GM13976 (cell line): ENCODE measurements at regions not wholly inside any gene's neighbourhood (a gene's known extent, or its start where the extent isn't known, plus 50 kb on each side); places are given as distances from the start of the nearest gene placed in this dataset.

ENCODE experiments used
- DNase-seq: peaks from one replicate; pipeline ENCODE4 v3.0.0; 2012; ENCODE audit warnings: low spot score
- in situ Hi-C: fragments of 300-500 bp; cut with MboI; formaldehyde crosslinking; loops from one replicate; pipeline ENCODE4 v1.12.0; 2022; ENCODE audit warnings: low sequenced_read_pairs, mixed read lengths, inconsistent platforms; ENCODE audit not compliant: unreplicated experiment
- TF ChIP-seq, protein P1 (sequence below): IDR thresholded peaks from 2 replicates; pipeline ENCODE4 v1.5.1; 2012; ENCODE audit warnings: borderline replicate concordance, mild to moderate bottlenecking; ENCODE audit not compliant: insufficient read depth; ENCODE audit errors: extremely low read depth, missing control alignments, control extremely low read depth

DNA sequence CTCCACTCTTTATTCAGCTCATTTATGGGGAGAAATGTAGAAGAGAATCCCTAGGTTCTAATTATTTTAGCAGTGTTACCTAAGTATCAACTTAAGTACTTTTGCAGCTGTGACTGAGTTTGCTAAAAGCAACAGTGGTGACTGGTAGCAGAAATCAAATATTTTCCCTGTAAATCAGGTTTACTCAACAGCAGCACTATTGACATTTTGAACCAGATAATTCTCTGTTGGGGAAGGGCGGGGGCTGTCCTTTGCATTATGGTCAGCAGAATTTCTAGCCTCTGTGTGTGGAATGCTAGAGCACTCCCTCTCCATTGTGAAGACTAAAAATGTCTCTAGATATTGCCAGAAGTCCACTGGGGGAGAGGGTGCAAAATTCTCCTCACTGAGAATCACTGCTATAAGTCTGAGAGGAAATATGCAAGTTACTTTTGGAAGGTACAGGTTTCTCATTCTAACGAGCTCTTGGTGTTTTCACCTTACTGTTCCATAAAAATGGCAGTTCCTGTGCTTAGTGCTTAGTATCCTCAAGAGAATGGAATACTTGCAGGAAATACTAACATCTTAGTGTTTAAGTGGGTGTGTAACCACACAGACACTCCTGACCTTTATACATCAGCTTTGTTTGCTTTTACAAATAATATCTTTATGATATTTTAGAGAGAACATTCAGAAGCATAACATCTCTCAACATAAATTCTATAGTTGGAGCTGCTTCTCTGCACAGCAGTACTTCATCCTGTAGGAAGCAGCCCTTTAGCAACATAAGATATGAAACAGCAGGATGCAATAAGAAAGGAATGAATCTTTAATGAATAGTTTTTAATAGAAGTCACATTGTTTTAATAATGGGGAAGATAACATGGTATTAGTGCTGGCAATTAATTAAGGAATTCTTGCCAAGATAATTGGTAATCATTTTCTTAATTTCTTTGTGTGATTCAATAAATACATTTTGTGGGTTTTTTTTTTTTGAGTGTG, 246.5 kb upstream of the GOLIM4 start:
- in situ Hi-C loops, result no loop called here

DNA sequence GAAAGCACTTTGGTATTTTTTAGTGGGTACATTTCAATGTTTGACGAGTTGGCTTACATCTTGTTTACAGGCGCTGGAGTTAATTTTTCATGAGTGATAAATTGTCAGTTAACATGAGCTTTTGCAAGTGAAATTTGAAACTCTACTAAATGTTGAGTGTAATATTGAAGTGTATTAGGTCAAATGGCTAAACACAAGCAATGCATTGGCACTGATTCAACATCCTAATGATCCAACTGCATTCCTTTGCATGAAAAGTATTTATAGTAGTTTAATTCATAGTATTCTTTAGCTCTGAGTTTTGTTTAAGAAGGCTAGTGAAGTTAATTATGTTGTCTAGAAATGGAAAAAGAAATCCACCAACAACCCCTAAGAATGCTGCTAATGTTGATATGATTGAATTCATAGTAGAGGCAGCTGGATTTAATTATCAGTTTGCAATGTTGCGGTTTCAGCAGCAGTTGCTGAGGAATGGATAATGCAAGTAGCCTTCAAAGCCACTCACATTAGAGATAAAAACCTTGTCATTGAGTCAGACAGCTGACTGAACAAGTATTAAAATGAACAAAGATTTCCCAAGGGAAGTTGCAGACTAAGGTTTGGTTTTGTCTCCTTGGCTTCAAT, 245.6 kb upstream of the GOLIM4 start:
- in situ Hi-C loops, result no loop called here
- TF ChIP-seq, protein P1, sequence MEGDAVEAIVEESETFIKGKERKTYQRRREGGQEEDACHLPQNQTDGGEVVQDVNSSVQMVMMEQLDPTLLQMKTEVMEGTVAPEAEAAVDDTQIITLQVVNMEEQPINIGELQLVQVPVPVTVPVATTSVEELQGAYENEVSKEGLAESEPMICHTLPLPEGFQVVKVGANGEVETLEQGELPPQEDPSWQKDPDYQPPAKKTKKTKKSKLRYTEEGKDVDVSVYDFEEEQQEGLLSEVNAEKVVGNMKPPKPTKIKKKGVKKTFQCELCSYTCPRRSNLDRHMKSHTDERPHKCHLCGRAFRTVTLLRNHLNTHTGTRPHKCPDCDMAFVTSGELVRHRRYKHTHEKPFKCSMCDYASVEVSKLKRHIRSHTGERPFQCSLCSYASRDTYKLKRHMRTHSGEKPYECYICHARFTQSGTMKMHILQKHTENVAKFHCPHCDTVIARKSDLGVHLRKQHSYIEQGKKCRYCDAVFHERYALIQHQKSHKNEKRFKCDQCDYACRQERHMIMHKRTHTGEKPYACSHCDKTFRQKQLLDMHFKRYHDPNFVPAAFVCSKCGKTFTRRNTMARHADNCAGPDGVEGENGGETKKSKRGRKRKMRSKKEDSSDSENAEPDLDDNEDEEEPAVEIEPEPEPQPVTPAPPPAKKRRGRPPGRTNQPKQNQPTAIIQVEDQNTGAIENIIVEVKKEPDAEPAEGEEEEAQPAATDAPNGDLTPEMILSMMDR, result no peak
- DNase-seq, result no peak

More for the DNA sequence above, 246.5 kb upstream of the GOLIM4 start:
- DNase-seq, result no peak
- TF ChIP-seq, protein P1, result no peak

DNA sequence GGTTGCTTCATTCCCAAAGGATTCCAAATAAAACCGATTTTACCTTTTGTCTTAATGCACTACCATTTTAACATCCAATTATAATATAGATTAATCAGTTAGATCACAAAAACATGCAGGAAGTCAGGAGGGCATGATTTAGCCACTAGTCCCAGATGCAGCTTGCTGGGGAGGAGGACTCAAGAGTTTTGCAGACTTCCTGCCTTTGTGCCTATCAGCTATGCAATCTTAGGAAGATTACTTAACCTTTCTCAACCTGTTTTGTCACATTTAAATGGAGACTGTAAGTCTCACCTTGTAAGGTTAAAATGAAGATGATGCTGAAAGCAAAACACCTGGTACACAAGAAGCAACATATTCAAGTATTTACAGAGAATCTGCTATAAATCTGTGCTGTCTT, 242.4 kb upstream of the GOLIM4 start:
- in situ Hi-C loops, result no loop called here
- TF ChIP-seq, protein P1, result no peak
- DNase-seq, result no peak

DNA sequence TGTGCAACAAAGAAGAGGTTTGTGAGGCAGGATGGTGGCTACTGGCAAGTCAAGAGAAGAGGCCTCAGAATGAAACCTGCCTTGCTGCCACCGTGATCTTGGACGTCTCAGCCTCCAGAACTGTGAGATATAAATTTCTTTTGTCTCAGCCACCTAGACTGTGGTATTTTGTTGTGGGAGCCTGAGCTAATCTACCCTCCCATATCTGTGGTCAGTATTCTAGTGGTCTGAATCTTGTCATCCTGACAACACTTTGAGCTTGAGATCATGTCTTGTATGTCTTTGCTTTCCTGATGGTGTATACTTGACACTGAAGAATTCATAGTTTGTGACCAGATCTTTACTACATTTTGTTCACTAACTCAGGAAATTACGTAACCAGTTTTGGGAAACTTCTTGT, 240.6 kb upstream of the GOLIM4 start:
- in situ Hi-C loops, result no loop called here
- DNase-seq, result no peak
- TF ChIP-seq, protein P1, result no peak

DNA sequence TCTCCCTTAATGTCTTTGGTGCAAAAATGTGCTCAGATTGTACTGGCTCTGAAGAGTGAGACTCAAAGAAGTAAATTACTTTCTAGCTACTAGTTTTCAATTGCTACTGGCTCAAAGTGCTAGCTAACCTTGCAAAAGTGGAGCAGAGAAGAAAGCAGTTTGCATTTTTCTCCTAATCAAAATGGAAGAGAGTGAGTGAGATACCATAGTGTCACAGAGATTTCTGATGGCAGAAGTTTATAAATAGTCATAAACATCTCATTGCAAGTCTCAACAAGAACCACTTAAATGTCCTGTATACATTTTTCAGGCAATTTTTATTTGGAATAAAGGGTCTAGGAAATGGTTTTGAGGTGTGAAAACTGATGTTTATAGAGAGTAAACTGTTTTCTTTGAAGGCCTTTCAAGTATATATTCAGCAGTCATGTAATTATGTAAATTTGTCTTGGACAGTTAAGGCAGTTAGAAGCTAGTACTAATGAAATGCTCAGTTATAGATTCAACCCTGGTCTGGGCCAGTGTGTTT, 237.7 kb upstream of the GOLIM4 start:
- in situ Hi-C loops, result no loop called here
- TF ChIP-seq, protein P1, result no peak
- no peak for DNase-seq

DNA sequence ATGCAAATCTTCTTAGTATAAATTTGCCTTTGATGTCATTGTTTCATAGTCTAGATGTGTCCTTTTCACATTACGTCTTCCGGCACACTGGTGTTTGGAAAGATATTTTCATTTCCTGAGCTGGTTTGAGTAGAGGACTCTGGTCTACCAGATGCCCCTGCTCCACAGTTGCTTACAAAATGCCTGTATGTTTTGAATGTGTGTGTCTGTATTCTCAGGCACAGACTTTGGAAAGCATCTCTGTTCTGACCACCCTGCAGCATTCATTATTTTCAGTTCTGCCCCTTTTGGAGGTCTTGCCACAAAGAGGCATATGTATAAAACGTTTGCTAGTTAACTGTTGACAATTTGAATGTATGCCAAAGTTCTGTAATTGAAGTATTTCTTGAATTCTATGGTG, 236.0 kb upstream of the GOLIM4 start:
- TF ChIP-seq, protein P1, result no peak
- in situ Hi-C loops, result no loop called here
- DNase-seq, result no peak
